Neural cell (in vitro differentiated cells): ENCODE measurements at regions not wholly inside any gene's neighbourhood (a gene's known extent, or its start where the extent isn't known, plus 50 kb on each side); places are given as distances from the start of the nearest gene placed in this dataset.

ENCODE experiments used
- SMC3 ChIP-seq: fragments of 450-650 bp; conservative IDR thresholded peaks from 2 replicates; pipeline ENCODE4 v1.6.1; 2014; ENCODE audit warnings: antibody characterized with exemption, mild to moderate bottlenecking, moderate library complexity; ENCODE audit not compliant: poor library complexity
- TF ChIP-seq, protein P1 (sequence below): fragments of 450-650 bp; IDR thresholded peaks from 2 replicates; pipeline ENCODE4 v1.5.1; 2014; ENCODE audit warnings: antibody characterized with exemption, mild to moderate bottlenecking, moderate library complexity; ENCODE audit not compliant: poor library complexity, severe bottlenecking
- TF ChIP-seq, protein P2 (sequence below): IDR thresholded peaks from 2 replicates; pipeline ENCODE4 v1.6.1; 2012; ENCODE audit warnings: borderline replicate concordance

DNA sequence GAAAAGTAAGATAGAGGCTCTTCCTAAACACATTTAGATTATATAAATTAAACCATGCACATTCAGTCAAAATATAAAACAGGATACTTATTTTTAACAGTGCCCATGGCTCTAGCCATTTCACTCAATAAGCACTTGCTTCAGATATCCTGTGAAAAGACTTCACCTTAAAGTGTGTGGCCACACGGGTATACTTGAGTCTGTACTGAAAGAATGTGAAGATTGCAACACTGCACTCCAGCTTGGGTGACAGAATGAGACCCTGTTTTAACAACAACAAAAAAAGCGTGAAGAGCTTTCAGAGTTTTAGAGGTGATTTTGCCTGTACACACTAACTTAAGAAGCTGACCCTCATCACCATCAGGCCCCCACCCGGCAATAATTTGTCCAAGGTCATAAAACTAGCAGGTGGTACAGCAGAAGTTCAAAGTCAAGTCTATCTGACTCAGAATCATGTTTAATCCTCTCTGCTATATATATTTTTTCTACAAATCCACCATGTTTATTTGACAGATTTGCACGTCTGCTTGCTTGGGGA lies 203.5 kb upstream of the GUCY1A2 start:
- TF ChIP-seq SMC3 = no peak
- TF ChIP-seq, protein P1, sequence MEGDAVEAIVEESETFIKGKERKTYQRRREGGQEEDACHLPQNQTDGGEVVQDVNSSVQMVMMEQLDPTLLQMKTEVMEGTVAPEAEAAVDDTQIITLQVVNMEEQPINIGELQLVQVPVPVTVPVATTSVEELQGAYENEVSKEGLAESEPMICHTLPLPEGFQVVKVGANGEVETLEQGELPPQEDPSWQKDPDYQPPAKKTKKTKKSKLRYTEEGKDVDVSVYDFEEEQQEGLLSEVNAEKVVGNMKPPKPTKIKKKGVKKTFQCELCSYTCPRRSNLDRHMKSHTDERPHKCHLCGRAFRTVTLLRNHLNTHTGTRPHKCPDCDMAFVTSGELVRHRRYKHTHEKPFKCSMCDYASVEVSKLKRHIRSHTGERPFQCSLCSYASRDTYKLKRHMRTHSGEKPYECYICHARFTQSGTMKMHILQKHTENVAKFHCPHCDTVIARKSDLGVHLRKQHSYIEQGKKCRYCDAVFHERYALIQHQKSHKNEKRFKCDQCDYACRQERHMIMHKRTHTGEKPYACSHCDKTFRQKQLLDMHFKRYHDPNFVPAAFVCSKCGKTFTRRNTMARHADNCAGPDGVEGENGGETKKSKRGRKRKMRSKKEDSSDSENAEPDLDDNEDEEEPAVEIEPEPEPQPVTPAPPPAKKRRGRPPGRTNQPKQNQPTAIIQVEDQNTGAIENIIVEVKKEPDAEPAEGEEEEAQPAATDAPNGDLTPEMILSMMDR = no peak
- TF ChIP-seq, protein P2, sequence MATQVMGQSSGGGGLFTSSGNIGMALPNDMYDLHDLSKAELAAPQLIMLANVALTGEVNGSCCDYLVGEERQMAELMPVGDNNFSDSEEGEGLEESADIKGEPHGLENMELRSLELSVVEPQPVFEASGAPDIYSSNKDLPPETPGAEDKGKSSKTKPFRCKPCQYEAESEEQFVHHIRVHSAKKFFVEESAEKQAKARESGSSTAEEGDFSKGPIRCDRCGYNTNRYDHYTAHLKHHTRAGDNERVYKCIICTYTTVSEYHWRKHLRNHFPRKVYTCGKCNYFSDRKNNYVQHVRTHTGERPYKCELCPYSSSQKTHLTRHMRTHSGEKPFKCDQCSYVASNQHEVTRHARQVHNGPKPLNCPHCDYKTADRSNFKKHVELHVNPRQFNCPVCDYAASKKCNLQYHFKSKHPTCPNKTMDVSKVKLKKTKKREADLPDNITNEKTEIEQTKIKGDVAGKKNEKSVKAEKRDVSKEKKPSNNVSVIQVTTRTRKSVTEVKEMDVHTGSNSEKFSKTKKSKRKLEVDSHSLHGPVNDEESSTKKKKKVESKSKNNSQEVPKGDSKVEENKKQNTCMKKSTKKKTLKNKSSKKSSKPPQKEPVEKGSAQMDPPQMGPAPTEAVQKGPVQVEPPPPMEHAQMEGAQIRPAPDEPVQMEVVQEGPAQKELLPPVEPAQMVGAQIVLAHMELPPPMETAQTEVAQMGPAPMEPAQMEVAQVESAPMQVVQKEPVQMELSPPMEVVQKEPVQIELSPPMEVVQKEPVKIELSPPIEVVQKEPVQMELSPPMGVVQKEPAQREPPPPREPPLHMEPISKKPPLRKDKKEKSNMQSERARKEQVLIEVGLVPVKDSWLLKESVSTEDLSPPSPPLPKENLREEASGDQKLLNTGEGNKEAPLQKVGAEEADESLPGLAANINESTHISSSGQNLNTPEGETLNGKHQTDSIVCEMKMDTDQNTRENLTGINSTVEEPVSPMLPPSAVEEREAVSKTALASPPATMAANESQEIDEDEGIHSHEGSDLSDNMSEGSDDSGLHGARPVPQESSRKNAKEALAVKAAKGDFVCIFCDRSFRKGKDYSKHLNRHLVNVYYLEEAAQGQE = no peak
